IMR-90 (cell line): ENCODE measurements at regions not wholly inside any gene's neighbourhood (a gene's known extent, or its start where the extent isn't known, plus 50 kb on each side); places are given as distances from the start of the nearest gene placed in this dataset.

Experiments
- ATAC-seq: fragments of 200-7000 bp; cut with Tn5 transposase; 2 replicates; pipeline ENCODE4 v1.9.1; 2020; ENCODE audit warnings: low read depth, mild to moderate bottlenecking, moderate library complexity
- BruUV-seq: library from RNA; stranded (reverse); fragments of 400-500 nt; replicated peaks from 2 replicates; lab custom pipeline; 2021; lab: Mats Ljungman, UMichigan
- CTCF ChIA-PET: fragments of 300-600 bp; formaldehyde crosslinking; extraction: SDS; loops from one replicate; lab custom pipeline; 2021; ENCODE audit warnings: antibody characterized with exemption; lab: Yijun Ruan, JAX
- POLR2A ChIA-PET: fragments of 300-600 bp; sonication (Branson Sonifier 250); formaldehyde crosslinking; loops from one replicate; lab custom pipeline; 2022; ENCODE audit warnings: antibody characterized with exemption; ENCODE audit not compliant: unreplicated experiment; lab: Charles Lee
- DNase-seq: peaks from one replicate; pipeline ENCODE4 v3.0.0; 2013
- H2AFZ ChIP-seq: replicated peaks from 2 replicates; pipeline ENCODE3; 2013; ENCODE audit warnings: low read length, mild to moderate bottlenecking; ENCODE audit not compliant: poor library complexity
- H2AK5ac ChIP-seq: 2 replicates; pipeline ENCODE4 v1.6.1; 2013; ENCODE audit warnings: low read depth, low read length, inconsistent platforms
- H2AK9ac ChIP-seq: replicated peaks from 2 replicates; pipeline ENCODE3; 2013; ENCODE audit warnings: mild to moderate bottlenecking, low read depth, low read length, moderate library complexity; ENCODE audit not compliant: poor library complexity
- H2BK120ac ChIP-seq: 2 replicates; pipeline ENCODE4 v1.6.1; 2013; ENCODE audit warnings: low read depth, low read length, inconsistent platforms
- H2BK15ac ChIP-seq: 3 replicates; pipeline ENCODE4 v1.6.1; 2013; ENCODE audit warnings: low read depth, low read length, inconsistent platforms
- H2BK20ac ChIP-seq: 2 replicates; pipeline ENCODE4 v1.6.1; 2013; ENCODE audit warnings: low read depth, mild to moderate bottlenecking, inconsistent platforms, low read length, moderate library complexity
- H2BK5ac ChIP-seq: 2 replicates; pipeline ENCODE4 v1.6.1; 2013; ENCODE audit warnings: mild to moderate bottlenecking, low read depth, low read length, inconsistent platforms; ENCODE audit not compliant: poor library complexity, severe bottlenecking
- H3K14ac ChIP-seq: replicated peaks from 2 replicates; pipeline ENCODE4 v1.6.1; 2013; ENCODE audit warnings: low read depth, low read length, inconsistent platforms
- H3K18ac ChIP-seq: 2 replicates; pipeline ENCODE4 v1.6.1; 2013; ENCODE audit warnings: low read depth, low read length, control low read depth
- H3K23ac ChIP-seq: 2 replicates; pipeline ENCODE4 v1.6.1; 2013; ENCODE audit warnings: low read depth, low read length, inconsistent platforms
- H3K27ac ChIP-seq: 2 replicates; pipeline ENCODE4 v1.5.1; 2013; ENCODE audit warnings: mild to moderate bottlenecking, control low read depth, low read length; ENCODE audit not compliant: insufficient read depth
- H3K27me3 ChIP-seq: 2 replicates; pipeline ENCODE4 v1.6.1; 2013; ENCODE audit warnings: low read length; ENCODE audit not compliant: control insufficient read depth, insufficient read depth
- H3K36me3 ChIP-seq: 2 replicates; pipeline ENCODE4 v1.6.1; 2013; ENCODE audit warnings: low read length, mixed read lengths; ENCODE audit not compliant: control insufficient read depth, insufficient read depth
- H3K4ac ChIP-seq: 2 replicates; pipeline ENCODE4 v1.6.1; 2013; ENCODE audit warnings: low read depth, low read length, inconsistent platforms
- H3K4me1 ChIP-seq: 2 replicates; pipeline ENCODE4 v1.6.1; 2013; ENCODE audit warnings: low read length, mixed read lengths; ENCODE audit not compliant: control insufficient read depth, insufficient read depth
- H3K4me2 ChIP-seq: 2 replicates; pipeline ENCODE4 v1.6.1; 2013; ENCODE audit warnings: low read depth, mild to moderate bottlenecking, control low read depth, low read length, moderate library complexity
- H3K4me3 ChIP-seq: 2 replicates; pipeline ENCODE4 v1.5.1; 2013; ENCODE audit warnings: low read depth, mild to moderate bottlenecking, control low read depth, low read length, moderate library complexity; ENCODE audit not compliant: insufficient read depth
- H3K56ac ChIP-seq: 2 replicates; pipeline ENCODE4 v1.6.1; 2013; ENCODE audit warnings: low read length, inconsistent platforms; ENCODE audit not compliant: insufficient read depth; ENCODE audit errors: extremely low read depth
- H3K79me1 ChIP-seq, 2 experiments: 2 replicates each; pipeline ENCODE4 v1.6.1; 2013; ENCODE audit warnings: low read length in 2 of 2, inconsistent platforms in 1 of 2, low read depth in 1 of 2
- H3K9ac ChIP-seq: 2 replicates; pipeline ENCODE4 v1.6.1; 2013; ENCODE audit warnings: low read depth, low read length, control low read depth
- H3K9me1 ChIP-seq: 2 replicates; pipeline ENCODE4 v1.6.1; 2013; ENCODE audit warnings: low read length, inconsistent platforms; ENCODE audit not compliant: insufficient read depth
- H3K9me3 ChIP-seq: 2 replicates; pipeline ENCODE4 v1.6.1; 2013; ENCODE audit warnings: low read length; ENCODE audit not compliant: control insufficient read depth, insufficient read depth
- H4K20me1 ChIP-seq: 2 replicates; pipeline ENCODE4 v1.6.1; 2013; ENCODE audit warnings: low read length, inconsistent platforms; ENCODE audit not compliant: insufficient read depth
- H4K5ac ChIP-seq: 2 replicates; pipeline ENCODE4 v1.6.1; 2013; ENCODE audit warnings: mild to moderate bottlenecking, low read depth, low read length, control low read depth
- H4K8ac ChIP-seq, 2 experiments: 2 replicates each; pipeline ENCODE4 v1.6.1; 2013; ENCODE audit warnings: low read depth in 2 of 2, low read length in 2 of 2, control low read depth in 1 of 2, inconsistent platforms in 1 of 2
- H4K91ac ChIP-seq: 2 replicates; pipeline ENCODE4 v1.6.1; 2013; ENCODE audit warnings: low read depth, low read length, inconsistent platforms; ENCODE audit not compliant: insufficient read depth
- BHLHE40 ChIP-seq: fragments of 150-350 bp; IDR thresholded peaks from 2 replicates; pipeline ENCODE4 v1.6.1; 2016; ENCODE audit warnings: mild to moderate bottlenecking, low read depth, low read length
- CEBPB ChIP-seq: IDR thresholded peaks from 2 replicates; pipeline ENCODE4 v1.6.1; 2012; ENCODE audit warnings: low read depth, low read length, improper control_type of control experiment
- CHD1 ChIP-seq: IDR thresholded peaks from 2 replicates; pipeline ENCODE4 v1.6.1; 2012; ENCODE audit warnings: low read depth, low read length, improper control_type of control experiment
- CTCF ChIP-seq: conservative IDR thresholded peaks from 2 replicates; pipeline ENCODE4 v1.5.1; 2012; ENCODE audit warnings: mild to moderate bottlenecking, low read depth, low read length, improper control_type of control experiment
- ELK1 ChIP-seq: fragments of 150-350 bp; IDR thresholded peaks from 2 replicates; pipeline ENCODE4 v1.6.1; 2016; ENCODE audit warnings: low read depth, mild to moderate bottlenecking, low read length, moderate library complexity, borderline replicate concordance
- MAFK ChIP-seq: IDR thresholded peaks from 2 replicates; pipeline ENCODE4 v1.6.1; 2012; ENCODE audit warnings: low read depth, low read length, improper control_type of control experiment
- MAZ ChIP-seq: IDR thresholded peaks from 2 replicates; pipeline ENCODE4 v1.6.1; 2012; ENCODE audit warnings: low read depth, mild to moderate bottlenecking, low read length, improper control_type of control experiment, moderate library complexity, borderline replicate concordance
- MXI1 ChIP-seq: IDR thresholded peaks from 2 replicates; pipeline ENCODE4 v1.6.1; 2012; ENCODE audit warnings: low read depth, mild to moderate bottlenecking, low read length, moderate library complexity, borderline replicate concordance
- NFE2L2 ChIP-seq: fragments of 150-350 bp; IDR thresholded peaks from 2 replicates; pipeline ENCODE4 v1.6.1; 2016; ENCODE audit warnings: low read depth, mild to moderate bottlenecking, low read length
- POLR2A ChIP-seq: IDR thresholded peaks from 2 replicates; pipeline ENCODE4 v1.6.1; 2012; ENCODE audit warnings: mild to moderate bottlenecking, low read depth, low read length
- RAD21 ChIP-seq: IDR thresholded peaks from 2 replicates; pipeline ENCODE4 v1.6.1; 2012; ENCODE audit warnings: low read length, improper control_type of control experiment
- RCOR1 ChIP-seq: IDR thresholded peaks from 2 replicates; pipeline ENCODE4 v1.6.1; 2012; ENCODE audit warnings: mild to moderate bottlenecking, low read length, improper control_type of control experiment; ENCODE audit not compliant: insufficient replicate concordance
- SMC3 ChIP-seq: fragments of 150-350 bp; IDR thresholded peaks from 2 replicates; pipeline ENCODE4 v1.6.1; 2016; ENCODE audit warnings: low read depth, mild to moderate bottlenecking, antibody characterized with exemption, low read length, moderate library complexity
- USF2 ChIP-seq: fragments of 150-350 bp; IDR thresholded peaks from 2 replicates; pipeline ENCODE4 v1.6.1; 2017; ENCODE audit warnings: mild to moderate bottlenecking, antibody characterized with exemption, low read length, low read depth
- WGBS, 2 experiments: methylation state at CpG; one replicate each; pipeline versions ENCODE4 v1.1.5 to v1.1.7; 2013; ENCODE audit warnings: missing lambda C conversion rate in 2 of 2; ENCODE audit not compliant: insufficient read length in 1 of 2; ENCODE audit errors: extremely low coverage in 2 of 2; 5-methylcytosine and 5-hydroxymethylcytosine counted together
- dilution Hi-C: fragments of 300-500 bp; cut with HindIII; formaldehyde crosslinking; loops from one replicate; pipeline ENCODE4 v1.14.3; 2018; ENCODE audit warnings: low sequenced_read_pairs; ENCODE audit not compliant: unreplicated experiment
- in situ Hi-C: fragments of 300-500 bp; cut with MboI; formaldehyde crosslinking; loops from 3 replicates; pipeline ENCODE4 v1.14.3; 2019; ENCODE audit warnings: low sequenced_read_pairs, inconsistent platforms, mixed read lengths
- intact Hi-C: fragments of 100-400 bp; cut with micrococcal nuclease; formaldehyde crosslinking; loops from 2 replicates; pipeline ENCODE4 v1.10.0; 2022

GRCh38 chr5:2003206-2003605, 120.5 kb upstream of the IRX4 start (continued):
- TF ChIP-seq RAD21 (no peak), SMC3 (no peak), POLR2A (no peak), MXI1 (no peak)

- H3K9me3 ChIP-seq, result peaks cover 12% of the 10 kb centered on the region; the same call in 1 of the 2 replicates
- H3K27ac ChIP-seq, result no peak overlapping the region
- H3K14ac ChIP-seq, result no peak overlapping the region
- ATAC-seq (no peak), DNase-seq (no peak)
- H2AK9ac ChIP-seq, result no peak overlapping the region
- H4K8ac ChIP-seq, result no peak overlapping the region
- H3K23ac ChIP-seq, result no peak overlapping the region
- H4K5ac ChIP-seq, result no peak overlapping the region
- H3K4me3 ChIP-seq, result no peak overlapping the region
- no peaks in the 10 kb centered on the region for H3K27me3 ChIP-seq
- POLR2A ChIA-PET, result no interaction called here
- no peaks in the 10 kb centered on the region for H4K20me1 ChIP-seq
- no peak overlapping the region for H2BK120ac ChIP-seq
- H2AFZ ChIP-seq, result no peak overlapping the region
- H3K9ac ChIP-seq, result no peak overlapping the region
- no peak overlapping the region for H2BK15ac ChIP-seq
- in situ Hi-C loops, result no loop called here
- H3K4me1 ChIP-seq, result no peaks in the 10 kb centered on the region
- H2BK20ac ChIP-seq, result no peak overlapping the region
- no peak overlapping the region for H3K56ac ChIP-seq
- no peak overlapping the region for H2BK5ac ChIP-seq
- H3K9me1 ChIP-seq, result no peaks in the 10 kb centered on the region
- H3K4ac ChIP-seq, result no peak overlapping the region
- H3K79me1 ChIP-seq, result no peaks in the 10 kb centered on the region
- no peak overlapping the region for H3K4me2 ChIP-seq
- H2AK5ac ChIP-seq, result no peak overlapping the region
- TF ChIP-seq RCOR1, result no peak
- no peak for TF ChIP-seq SMC3
- no peak for TF ChIP-seq CHD1
- TF ChIP-seq ELK1, result no peak
- TF ChIP-seq MAZ, result no peak
- TF ChIP-seq USF2, result no peak
- TF ChIP-seq CEBPB, result no peak
- TF ChIP-seq POLR2A, result no peak
- TF ChIP-seq RAD21, result no peak
- no peak for TF ChIP-seq NFE2L2
- no peak for TF ChIP-seq MAFK
- no peak for TF ChIP-seq CTCF
- TF ChIP-seq BHLHE40, result no peak
- TF ChIP-seq MXI1, result no peak
- 43% methylated on average over 2 of the region's 12 CpGs; no CpG with 5 or more reads in 1 of the 2 experiments for WGBS, 2 experiments
- no TSS peak for BruUV-seq
- no peaks in the 10 kb centered on the region for H3K36me3 ChIP-seq
- intact Hi-C loops, result no loop called here
- H3K18ac ChIP-seq, result no peak overlapping the region
- CTCF ChIA-PET, result no interaction called here
- dilution Hi-C loops, result no loop called here
- H4K91ac ChIP-seq, result no peak overlapping the region
Observed at GRCh38 chr5:2001300-2001699, 118.6 kb upstream of the IRX4 start.
